Neural cell (in vitro differentiated cells): ENCODE measurements at regions not wholly inside any gene's neighbourhood (a gene's known extent, or its start where the extent isn't known, plus 50 kb on each side); places are given as distances from the start of the nearest gene placed in this dataset.

ENCODE experiments used
- H2AFZ ChIP-seq: fragments of 200-600, 300-800 bp; sonication (generic), shearing (Covaris generic); 2 replicates; pipeline ENCODE4 v1.6.0; 2014; ENCODE audit warnings: low read depth, mild to moderate bottlenecking, antibody characterized with exemption, low read length, moderate library complexity
- H3F3A ChIP-seq: fragments of 200-600 bp; shearing (Covaris generic); 2 replicates; pipeline ENCODE4 v1.6.1; 2016; ENCODE audit warnings: mild to moderate bottlenecking, moderate library complexity, mixed read lengths, antibody characterized with exemption, low read length; ENCODE audit not compliant: insufficient read depth, poor library complexity, severe bottlenecking
- H3K27ac ChIP-seq: fragments of 200-600, 300-800 bp; sonication (generic), shearing (Covaris generic); 2 replicates; pipeline ENCODE4 v1.5.1; 2014; ENCODE audit warnings: mild to moderate bottlenecking, low read length, moderate library complexity
- H3K27me3 ChIP-seq: fragments of 300-800, 200-600 bp; sonication (generic), shearing (Covaris generic); 2 replicates; pipeline ENCODE4 v1.6.0; 2014; ENCODE audit warnings: mild to moderate bottlenecking, low read depth, low read length, moderate library complexity; ENCODE audit not compliant: insufficient read depth
- H3K36me3 ChIP-seq: fragments of 300-800, 200-600 bp; sonication (generic), shearing (Covaris generic); 2 replicates; pipeline ENCODE4 v1.5.1; 2014; ENCODE audit warnings: mild to moderate bottlenecking, antibody characterized with exemption, low read length, moderate library complexity; ENCODE audit not compliant: insufficient read depth
- H3K4me2 ChIP-seq: fragments of 300-800, 200-600 bp; sonication (generic), shearing (Covaris generic); 2 replicates; pipeline ENCODE4 v1.6.0; 2014; ENCODE audit warnings: mild to moderate bottlenecking, low read length
- H3K4me3 ChIP-seq: fragments of 300-800, 200-600 bp; sonication (generic), shearing (Covaris generic); 2 replicates; pipeline ENCODE4 v1.5.1; 2014; ENCODE audit warnings: mild to moderate bottlenecking, low read length, moderate library complexity
- H3K79me2 ChIP-seq: fragments of 200-600 bp; shearing (Covaris generic); replicated peaks from 2 replicates; pipeline ENCODE4 v1.6.0; 2014; ENCODE audit warnings: mild to moderate bottlenecking, low read length, moderate library complexity; ENCODE audit not compliant: insufficient read depth
- H3K9ac ChIP-seq: fragments of 300-800, 200-600 bp; sonication (generic), shearing (Covaris generic); 2 replicates; pipeline ENCODE4 v1.6.1; 2016; ENCODE audit warnings: mild to moderate bottlenecking, low read length, mixed read lengths
- H3K9me2 ChIP-seq: fragments of 200-600 bp; shearing (Covaris generic); 2 replicates; pipeline ENCODE4 v1.6.1; 2016; ENCODE audit warnings: mild to moderate bottlenecking, low read length, mixed read lengths; ENCODE audit not compliant: insufficient read depth
- H3K9me3 ChIP-seq: fragments of 200-600, 300-800 bp; sonication (generic), shearing (Covaris generic); 2 replicates; pipeline ENCODE4 v1.6.1; 2016; ENCODE audit warnings: mild to moderate bottlenecking, mixed run types, low read length, moderate library complexity, mixed read lengths
- H4K20me1 ChIP-seq: fragments of 200-600 bp; shearing (Covaris generic); 2 replicates; pipeline ENCODE4 v1.6.1; 2016; ENCODE audit warnings: mild to moderate bottlenecking, mixed run types; ENCODE audit not compliant: insufficient read depth
- CTCF ChIP-seq: fragments of 450-650 bp; IDR thresholded peaks from 2 replicates; pipeline ENCODE4 v1.5.1; 2014; ENCODE audit warnings: antibody characterized with exemption, mild to moderate bottlenecking, moderate library complexity; ENCODE audit not compliant: poor library complexity, severe bottlenecking
- EP300 ChIP-seq: fragments of 450-650 bp; conservative IDR thresholded peaks from 2 replicates; pipeline ENCODE4 v1.6.1; 2014; ENCODE audit warnings: antibody characterized with exemption, mild to moderate bottlenecking, moderate library complexity; ENCODE audit not compliant: poor library complexity, severe bottlenecking
- EZH2 ChIP-seq: fragments of 200-600, 300-800 bp; shearing (Covaris generic), sonication (generic); IDR thresholded peaks from 2 replicates; pipeline ENCODE4 v1.6.1; 2014; ENCODE audit warnings: antibody characterized with exemption, low read length, borderline replicate concordance, mild to moderate bottlenecking; ENCODE audit not compliant: insufficient read depth, poor library complexity, severe bottlenecking
- MXI1 ChIP-seq: fragments of 450-650 bp; conservative IDR thresholded peaks from 2 replicates; pipeline ENCODE4 v1.6.1; 2014; ENCODE audit warnings: antibody characterized with exemption, mild to moderate bottlenecking; ENCODE audit not compliant: poor library complexity, severe bottlenecking
- POLR2AphosphoS5 ChIP-seq: IDR thresholded peaks from 2 replicates; pipeline ENCODE4 v1.6.1; 2012
- RAD21 ChIP-seq: fragments of 450-650 bp; conservative IDR thresholded peaks from 2 replicates; pipeline ENCODE4 v1.6.1; 2014; ENCODE audit warnings: antibody characterized with exemption, mild to moderate bottlenecking, moderate library complexity
- REST ChIP-seq: IDR thresholded peaks from 2 replicates; pipeline ENCODE4 v1.6.1; 2012; ENCODE audit warnings: borderline replicate concordance
- SMC3 ChIP-seq: fragments of 450-650 bp; conservative IDR thresholded peaks from 2 replicates; pipeline ENCODE4 v1.6.1; 2014; ENCODE audit warnings: antibody characterized with exemption, mild to moderate bottlenecking, moderate library complexity; ENCODE audit not compliant: poor library complexity
- TAF1 ChIP-seq: IDR thresholded peaks from 2 replicates; pipeline ENCODE4 v1.6.1; 2012; ENCODE audit warnings: low read depth

- TF ChIP-seq POLR2AphosphoS5 (no peak), EZH2 (no peak)
- H3K9me2 ChIP-seq: no peaks in the 10 kb centered on the region
- no peak overlapping the region for H3K27ac ChIP-seq
- no peaks in the 10 kb centered on the region for H3K36me3 ChIP-seq
- no peak overlapping the region for H3K4me2 ChIP-seq
- no peaks in the 10 kb centered on the region for H3K9me3 ChIP-seq
- H3K27me3 ChIP-seq: no peaks in the 10 kb centered on the region
- no peaks in the 10 kb centered on the region for H3K79me2 ChIP-seq
- H3F3A ChIP-seq: no peaks in the 10 kb centered on the region
- H3K9ac ChIP-seq: no peak overlapping the region
- no peak overlapping the region for H3K4me3 ChIP-seq
- H4K20me1 ChIP-seq: no peaks in the 10 kb centered on the region
- no peak overlapping the region for H2AFZ ChIP-seq
Observed at GRCh38 chr20:60123096-60123495, 164.9 kb downstream of the CDH26 start.

GRCh38 chr20:60123652-60124051 lies 165.4 kb downstream of the CDH26 start:
- Histone ChIP-seq H3K9me2 (no peaks in the 10 kb centered on the region), H3K4me3 (no peak overlapping the region), H3K4me2 (no peak overlapping the region), H3K27me3 (no peaks in the 10 kb centered on the region), H3K9me3 (no peaks in the 10 kb centered on the region), H3K79me2 (no peaks in the 10 kb centered on the region), H4K20me1 (no peaks in the 10 kb centered on the region), H3K27ac (no peak overlapping the region), H3F3A (no peaks in the 10 kb centered on the region), H3K36me3 (no peaks in the 10 kb centered on the region), H2AFZ (no peak overlapping the region), H3K9ac (no peak overlapping the region)
- TF ChIP-seq TAF1: no peak
- no peak for TF ChIP-seq EP300

GRCh38 chr20:60124776-60125381 lies 166.7 kb downstream of the CDH26 start:
- H3F3A ChIP-seq: no peaks in the 10 kb centered on the region
- no peak overlapping the region for H3K27ac ChIP-seq
- no peak overlapping the region for H3K4me2 ChIP-seq
- H3K36me3 ChIP-seq: no peaks in the 10 kb centered on the region
- no peak for TF ChIP-seq EZH2
- no peak for TF ChIP-seq MXI1
- TF ChIP-seq EP300: no peak
- TF ChIP-seq REST: no peak
- no peak for TF ChIP-seq TAF1
- no peak for TF ChIP-seq SMC3
- no peak for TF ChIP-seq RAD21
- TF ChIP-seq CTCF: no peak
- TF ChIP-seq POLR2AphosphoS5: no peak
- H2AFZ ChIP-seq: no peak overlapping the region
- H3K9me2 ChIP-seq: no peaks in the 10 kb centered on the region
- no peak overlapping the region for H3K4me3 ChIP-seq
- no peaks in the 10 kb centered on the region for H4K20me1 ChIP-seq
- no peaks in the 10 kb centered on the region for H3K9me3 ChIP-seq
- H3K79me2 ChIP-seq: no peaks in the 10 kb centered on the region
- no peaks in the 10 kb centered on the region for H3K27me3 ChIP-seq
- H3K9ac ChIP-seq: no peak overlapping the region
